ENCODE measurements at regions not wholly inside any gene's neighbourhood (a gene's known extent, or its start where the extent isn't known, plus 50 kb on each side); places are given as distances from the start of the nearest gene placed in this dataset.

DNA sequence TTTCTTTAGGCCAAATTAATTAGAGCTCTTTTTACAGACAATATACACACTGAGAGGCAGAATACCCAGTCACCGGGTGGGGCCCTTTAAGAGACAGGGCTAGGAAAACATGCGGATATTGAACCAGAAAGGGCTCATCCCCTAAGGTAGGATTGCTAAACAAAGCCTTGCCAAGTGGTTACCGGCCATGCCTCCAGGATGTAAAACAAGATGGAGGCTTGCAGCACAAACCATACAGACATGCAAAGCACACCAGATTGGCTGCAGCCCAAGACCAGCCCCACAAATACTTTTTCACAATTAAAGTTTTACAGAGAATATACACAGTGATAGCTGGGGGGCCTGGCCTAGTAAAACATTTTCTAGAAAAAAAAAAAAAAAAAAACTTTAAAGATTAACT is 210.0 kb downstream of the KLHL4 start:
- TF ChIP-seq, protein P1, sequence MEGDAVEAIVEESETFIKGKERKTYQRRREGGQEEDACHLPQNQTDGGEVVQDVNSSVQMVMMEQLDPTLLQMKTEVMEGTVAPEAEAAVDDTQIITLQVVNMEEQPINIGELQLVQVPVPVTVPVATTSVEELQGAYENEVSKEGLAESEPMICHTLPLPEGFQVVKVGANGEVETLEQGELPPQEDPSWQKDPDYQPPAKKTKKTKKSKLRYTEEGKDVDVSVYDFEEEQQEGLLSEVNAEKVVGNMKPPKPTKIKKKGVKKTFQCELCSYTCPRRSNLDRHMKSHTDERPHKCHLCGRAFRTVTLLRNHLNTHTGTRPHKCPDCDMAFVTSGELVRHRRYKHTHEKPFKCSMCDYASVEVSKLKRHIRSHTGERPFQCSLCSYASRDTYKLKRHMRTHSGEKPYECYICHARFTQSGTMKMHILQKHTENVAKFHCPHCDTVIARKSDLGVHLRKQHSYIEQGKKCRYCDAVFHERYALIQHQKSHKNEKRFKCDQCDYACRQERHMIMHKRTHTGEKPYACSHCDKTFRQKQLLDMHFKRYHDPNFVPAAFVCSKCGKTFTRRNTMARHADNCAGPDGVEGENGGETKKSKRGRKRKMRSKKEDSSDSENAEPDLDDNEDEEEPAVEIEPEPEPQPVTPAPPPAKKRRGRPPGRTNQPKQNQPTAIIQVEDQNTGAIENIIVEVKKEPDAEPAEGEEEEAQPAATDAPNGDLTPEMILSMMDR (conservative IDR thresholded peaks at IDR 0.05; ENCODE audit: low read length): no peak
- TF ChIP-seq EZH2phosphoT487 (IDR thresholded peaks at IDR 0.05; ENCODE audit: borderline replicate concordance, low read depth, low read length): no peak

Data from OCI-LY7 (cell line).